ENCODE measurements at regions not wholly inside any gene's neighbourhood (a gene's known extent, or its start where the extent isn't known, plus 50 kb on each side); places are given as distances from the start of the nearest gene placed in this dataset.
"Not testable (repeated sequence)": the region's sequence is repeated elsewhere in the genome, so short reads cannot be mapped to it uniquely, and the experiment has no call there.

DNA sequence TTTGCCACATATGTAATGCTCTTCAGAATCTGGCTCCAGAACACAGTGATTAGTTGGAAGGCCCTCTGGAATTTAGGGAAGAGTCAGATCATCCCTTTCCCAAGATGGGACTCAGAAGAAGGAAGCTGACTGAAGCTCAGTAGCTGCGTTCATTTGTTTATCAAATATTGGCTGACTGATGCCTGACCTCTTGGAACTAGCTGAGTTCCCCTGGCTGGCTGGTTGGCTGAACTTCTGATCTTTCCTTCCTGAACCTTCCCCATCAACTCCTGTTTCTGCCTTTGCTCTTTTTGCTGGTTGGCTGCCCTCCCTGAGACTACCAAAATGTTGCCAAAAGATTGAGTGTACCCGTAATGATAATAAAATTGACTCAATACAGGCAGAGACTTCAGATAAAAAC lies 866.5 kb upstream of the INTU start:
- peak in 1 of 3 donors; percentile 19 for DNase-seq
- Histone ChIP-seq H3K9me3 (peaks cover 6% of the 10 kb centered on the region), H3K4me1 (ENCODE audit: low read depth) (no peaks in the 10 kb centered on the region), H3K36me3 (ENCODE audit: low read depth) (no peaks in the 10 kb centered on the region), H3K4me3 (no peak overlapping the region)
- intact Hi-C loops (cut with DNase I, micrococcal nuclease): no loop called here
- ATAC-seq: no peak
- TF ChIP-seq, protein P1, sequence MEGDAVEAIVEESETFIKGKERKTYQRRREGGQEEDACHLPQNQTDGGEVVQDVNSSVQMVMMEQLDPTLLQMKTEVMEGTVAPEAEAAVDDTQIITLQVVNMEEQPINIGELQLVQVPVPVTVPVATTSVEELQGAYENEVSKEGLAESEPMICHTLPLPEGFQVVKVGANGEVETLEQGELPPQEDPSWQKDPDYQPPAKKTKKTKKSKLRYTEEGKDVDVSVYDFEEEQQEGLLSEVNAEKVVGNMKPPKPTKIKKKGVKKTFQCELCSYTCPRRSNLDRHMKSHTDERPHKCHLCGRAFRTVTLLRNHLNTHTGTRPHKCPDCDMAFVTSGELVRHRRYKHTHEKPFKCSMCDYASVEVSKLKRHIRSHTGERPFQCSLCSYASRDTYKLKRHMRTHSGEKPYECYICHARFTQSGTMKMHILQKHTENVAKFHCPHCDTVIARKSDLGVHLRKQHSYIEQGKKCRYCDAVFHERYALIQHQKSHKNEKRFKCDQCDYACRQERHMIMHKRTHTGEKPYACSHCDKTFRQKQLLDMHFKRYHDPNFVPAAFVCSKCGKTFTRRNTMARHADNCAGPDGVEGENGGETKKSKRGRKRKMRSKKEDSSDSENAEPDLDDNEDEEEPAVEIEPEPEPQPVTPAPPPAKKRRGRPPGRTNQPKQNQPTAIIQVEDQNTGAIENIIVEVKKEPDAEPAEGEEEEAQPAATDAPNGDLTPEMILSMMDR (IDR thresholded peaks at IDR 0.05): no peak

DNA sequence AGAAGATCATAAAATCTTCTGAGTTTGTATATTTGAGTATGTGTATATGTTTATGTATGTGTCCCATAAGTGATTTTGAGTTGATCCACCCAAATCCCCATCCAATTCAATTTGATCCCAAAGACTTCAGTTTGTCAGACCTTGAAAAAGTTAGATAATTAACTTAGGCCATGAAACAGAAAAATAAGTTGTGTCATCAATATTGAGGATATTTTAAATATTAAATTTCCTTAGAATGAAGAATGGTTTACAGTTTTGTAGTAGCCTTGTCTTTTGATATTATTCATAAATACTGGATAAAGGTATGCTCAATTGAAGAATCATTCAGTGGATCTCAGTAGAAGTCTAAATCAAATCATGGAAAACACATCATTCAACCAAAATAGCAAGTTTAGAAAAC lies 864.4 kb upstream of the INTU start:
- no peaks in the 10 kb centered on the region for H3K36me3 ChIP-seq (ENCODE audit: low read depth)
- peaks cover 6% of the 10 kb centered on the region for H3K9me3 ChIP-seq
- no peak overlapping the region for H3K4me3 ChIP-seq
- TF ChIP-seq, protein P1 (IDR thresholded peaks at IDR 0.05): no peak
- intact Hi-C loops (cut with DNase I, micrococcal nuclease): no loop called here
- H3K4me1 ChIP-seq (ENCODE audit: low read depth): no peaks in the 10 kb centered on the region
- ATAC-seq (no peak), DNase-seq (no peak)

DNA sequence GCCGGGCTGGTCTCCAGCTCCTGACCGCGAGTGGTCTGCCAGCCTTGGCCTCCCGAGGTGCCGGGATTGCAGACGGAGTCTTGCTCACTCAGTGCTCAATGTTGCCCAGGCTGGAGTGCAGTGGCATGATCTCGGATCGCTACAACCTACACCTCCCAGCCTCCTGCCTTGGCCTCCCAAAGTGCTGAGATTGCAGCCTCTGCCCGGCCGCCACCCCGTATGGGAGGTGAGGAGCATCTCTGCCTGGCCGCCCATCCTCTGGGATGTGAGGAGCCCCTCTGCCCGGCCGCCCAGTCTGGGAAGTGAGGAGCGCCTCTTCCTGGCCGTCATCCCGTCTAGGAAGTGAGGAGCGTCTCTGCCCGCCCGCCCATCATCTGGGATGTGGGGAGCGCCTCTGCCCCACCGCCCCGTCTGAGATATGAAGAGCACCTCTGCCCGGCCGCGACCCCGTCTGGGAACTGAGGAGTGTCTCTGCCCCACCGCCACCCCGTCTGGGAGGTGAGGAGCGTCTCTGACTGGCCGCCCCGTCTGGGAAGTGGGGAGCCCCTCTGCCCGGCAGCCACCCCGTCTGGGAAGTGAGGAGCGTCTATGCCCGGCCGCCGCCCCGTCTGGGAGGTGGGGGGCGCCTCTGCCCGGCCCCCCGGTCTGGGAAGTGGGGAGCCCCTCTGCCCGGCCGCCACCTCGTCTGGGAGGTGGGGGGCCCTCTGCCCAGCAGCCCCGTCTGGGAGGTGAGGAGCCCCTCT lies 861.8 kb upstream of the INTU start:
- ATAC-seq; H3K36me3 ChIP-seq (ENCODE audit: low read depth); H3K4me3 ChIP-seq; intact Hi-C loops (cut with DNase I, micrococcal nuclease); H3K4me1 ChIP-seq (ENCODE audit: low read depth); H3K9me3 ChIP-seq: not testable (repeated sequence)
- DNase-seq: peak in 1 of 3 donors; percentile 44

DNA sequence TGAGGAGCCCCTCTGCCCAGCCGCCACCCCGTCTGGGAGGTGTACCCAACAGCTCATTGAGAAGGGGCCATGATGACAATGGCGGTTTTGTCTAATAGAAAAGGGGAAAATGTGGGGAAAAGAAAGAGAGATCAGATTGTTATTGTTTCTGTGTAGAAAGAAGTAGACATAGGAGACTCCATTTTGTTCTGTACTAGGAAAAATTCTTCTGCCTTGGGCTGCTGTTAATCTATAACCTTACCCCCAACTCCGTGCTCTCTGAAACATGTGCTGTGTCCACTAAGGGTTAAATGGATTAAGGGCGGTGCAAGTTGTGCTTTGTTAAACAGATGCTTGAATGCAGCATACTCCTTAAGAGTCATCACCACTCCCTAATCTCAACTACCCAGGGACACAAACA lies 861.1 kb upstream of the INTU start:
- not testable (repeated sequence) for ATAC-seq

DNA sequence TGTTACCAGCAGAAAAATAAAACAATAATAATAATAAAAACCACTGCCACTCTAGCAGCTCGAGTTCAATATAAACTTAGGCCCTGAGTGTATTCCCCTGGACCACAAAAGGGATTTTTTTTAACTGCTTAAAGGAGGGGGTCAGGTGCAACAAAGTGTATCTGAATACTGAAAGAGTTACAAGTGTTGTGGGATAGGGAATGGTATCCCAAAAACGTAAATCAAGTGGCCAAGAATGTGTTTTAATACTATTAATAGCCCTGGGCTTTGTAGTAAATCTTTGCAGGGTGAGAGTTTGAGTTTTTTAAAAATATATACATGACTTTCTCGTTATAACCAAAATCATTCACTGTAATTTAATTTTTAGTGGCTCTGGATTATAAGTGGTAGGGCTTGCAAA lies 860.1 kb upstream of the INTU start:
- no peak overlapping the region for H3K4me3 ChIP-seq

More for the DNA sequence above, 861.1 kb upstream of the INTU start:
- H3K9me3 ChIP-seq; H3K4me3 ChIP-seq; DNase-seq; H3K4me1 ChIP-seq (ENCODE audit: low read depth); intact Hi-C loops (cut with DNase I, micrococcal nuclease); H3K36me3 ChIP-seq (ENCODE audit: low read depth): not testable (repeated sequence)

DNA sequence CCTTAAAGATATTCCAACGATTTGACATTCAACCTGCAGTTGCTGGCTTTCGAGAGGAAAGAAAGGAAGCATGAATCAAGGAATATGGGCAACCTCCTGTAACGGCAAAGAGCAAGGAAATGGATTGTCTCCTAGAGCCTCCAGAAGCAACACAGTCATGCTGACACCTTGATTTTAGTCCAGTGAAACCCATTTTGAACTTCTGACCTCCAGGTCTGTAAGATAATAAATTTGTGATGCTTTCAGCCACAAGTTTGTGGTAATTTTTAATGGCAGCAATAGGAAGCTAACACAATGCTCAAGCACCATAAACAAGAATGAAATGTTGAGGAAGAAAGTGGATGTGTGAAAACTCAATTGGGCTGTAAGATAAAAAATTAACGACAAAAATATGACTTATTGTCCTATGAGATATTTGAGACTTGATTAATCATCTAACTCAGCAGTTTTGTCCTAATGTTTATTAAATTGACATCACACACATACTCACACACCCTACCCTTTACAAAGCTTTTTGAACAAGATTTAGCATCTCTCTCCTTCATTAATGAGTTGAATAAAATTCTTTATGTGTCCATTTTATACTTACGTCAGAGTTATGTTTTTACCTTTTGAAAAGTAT lies 857.2 kb upstream of the INTU start:
- intact Hi-C loops (cut with DNase I, micrococcal nuclease): no loop called here
- TF ChIP-seq, protein P1 (IDR thresholded peaks at IDR 0.05): no peak
- ATAC-seq: no peak
- Histone ChIP-seq H3K36me3 (ENCODE audit: low read depth) (no peaks in the 10 kb centered on the region), H3K9me3 (peaks cover 2% of the 10 kb centered on the region), H3K4me3 (no peak overlapping the region), H3K4me1 (ENCODE audit: low read depth) (no peaks in the 10 kb centered on the region)
- no peak for DNase-seq

More for the DNA sequence above, 860.1 kb upstream of the INTU start:
- Histone ChIP-seq H3K9me3 (peaks cover 6% of the 10 kb centered on the region), H3K4me1 (ENCODE audit: low read depth) (no peaks in the 10 kb centered on the region), H3K36me3 (ENCODE audit: low read depth) (no peaks in the 10 kb centered on the region)
- TF ChIP-seq, protein P1 (IDR thresholded peaks at IDR 0.05): no peak
- DNase-seq (no peak), ATAC-seq (no peak)
- intact Hi-C loops (cut with DNase I, micrococcal nuclease): no loop called here
